ENCODE measurements at regions not wholly inside any gene's neighbourhood (a gene's known extent, or its start where the extent isn't known, plus 50 kb on each side); places are given as distances from the start of the nearest gene placed in this dataset.

DNA sequence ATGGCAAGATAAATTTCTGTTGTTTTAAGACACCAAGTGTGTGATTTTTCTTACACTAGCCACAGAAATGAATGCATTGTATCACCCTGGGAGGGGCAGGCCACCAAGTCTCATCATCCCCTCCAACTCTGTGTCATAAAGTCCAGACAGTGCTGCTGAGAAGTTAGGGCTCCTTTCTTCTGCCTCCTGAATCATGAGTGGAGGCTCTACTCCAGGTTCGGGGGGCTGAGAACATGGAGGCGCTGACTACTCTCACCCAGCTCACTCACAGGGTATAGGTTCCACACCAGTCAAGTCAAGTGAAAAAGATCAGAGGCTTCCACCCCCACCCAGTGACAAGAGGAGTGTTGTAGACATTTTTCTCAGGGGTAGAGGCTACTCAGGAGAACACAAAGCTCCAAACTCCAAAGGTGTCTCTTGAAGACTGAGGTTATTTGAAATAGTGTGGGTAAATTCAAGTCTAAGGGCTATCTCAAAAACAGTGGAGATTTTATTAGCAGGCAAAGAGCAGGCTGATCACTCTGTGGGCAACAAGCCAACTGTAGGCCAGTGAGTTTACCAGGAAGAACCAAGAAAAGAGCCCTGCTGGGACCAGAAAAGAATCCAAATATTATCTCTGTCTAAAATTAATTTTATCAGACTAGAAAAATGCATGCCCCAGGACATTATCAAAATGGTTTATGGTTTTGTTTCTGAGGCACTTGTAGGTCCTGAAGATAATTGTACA lies 118.6 kb upstream of the RET start:
- TF ChIP-seq, protein P1, sequence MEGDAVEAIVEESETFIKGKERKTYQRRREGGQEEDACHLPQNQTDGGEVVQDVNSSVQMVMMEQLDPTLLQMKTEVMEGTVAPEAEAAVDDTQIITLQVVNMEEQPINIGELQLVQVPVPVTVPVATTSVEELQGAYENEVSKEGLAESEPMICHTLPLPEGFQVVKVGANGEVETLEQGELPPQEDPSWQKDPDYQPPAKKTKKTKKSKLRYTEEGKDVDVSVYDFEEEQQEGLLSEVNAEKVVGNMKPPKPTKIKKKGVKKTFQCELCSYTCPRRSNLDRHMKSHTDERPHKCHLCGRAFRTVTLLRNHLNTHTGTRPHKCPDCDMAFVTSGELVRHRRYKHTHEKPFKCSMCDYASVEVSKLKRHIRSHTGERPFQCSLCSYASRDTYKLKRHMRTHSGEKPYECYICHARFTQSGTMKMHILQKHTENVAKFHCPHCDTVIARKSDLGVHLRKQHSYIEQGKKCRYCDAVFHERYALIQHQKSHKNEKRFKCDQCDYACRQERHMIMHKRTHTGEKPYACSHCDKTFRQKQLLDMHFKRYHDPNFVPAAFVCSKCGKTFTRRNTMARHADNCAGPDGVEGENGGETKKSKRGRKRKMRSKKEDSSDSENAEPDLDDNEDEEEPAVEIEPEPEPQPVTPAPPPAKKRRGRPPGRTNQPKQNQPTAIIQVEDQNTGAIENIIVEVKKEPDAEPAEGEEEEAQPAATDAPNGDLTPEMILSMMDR (IDR thresholded peaks at IDR 0.05): no peak
- TF ChIP-seq POLR2A (IDR thresholded peaks at IDR 0.05): no peak
- TF ChIP-seq POLR2AphosphoS5 (IDR thresholded peaks at IDR 0.05; ENCODE audit: insufficient read depth in 1 of 2, low read depth in 1 of 2): no peak

Data from vagina (tissue), 2 donors.